ENCODE measurements at regions not wholly inside any gene's neighbourhood (a gene's known extent, or its start where the extent isn't known, plus 50 kb on each side); places are given as distances from the start of the nearest gene placed in this dataset.

DNA sequence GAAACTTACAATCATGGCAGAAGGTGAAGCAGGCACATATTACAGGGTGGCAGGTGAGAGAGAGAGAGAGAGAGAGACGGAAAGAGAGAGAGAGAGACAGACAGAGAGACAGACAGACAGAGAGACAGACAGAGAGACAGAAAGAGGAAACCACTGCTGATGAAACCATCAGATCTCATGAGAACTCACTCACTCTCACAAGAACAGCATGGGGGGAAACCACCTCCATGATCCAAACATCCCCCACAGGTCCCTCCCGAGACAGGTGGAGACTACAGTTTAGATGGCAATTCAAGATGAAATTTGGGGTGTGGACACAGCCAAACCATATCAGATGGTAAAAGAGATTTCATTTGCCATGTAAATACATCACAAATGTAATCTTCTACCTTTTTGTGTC, 708.1 kb downstream of the MRPL39 start:
- Histone ChIP-seq H3K4me2 (ENCODE audit: low read length) (no peak overlapping the region), H3K9me3 (ENCODE audit: low read length) (no peaks in the 10 kb centered on the region), H2AFZ (ENCODE audit: low read depth, low read length) (no peak overlapping the region), H3K79me2 (replicated peaks; ENCODE audit: insufficient read depth, low read length) (no peaks in the 10 kb centered on the region), H3K9me2 (ENCODE audit: insufficient read depth, low read length) (no peaks in the 10 kb centered on the region), H3K27ac (ENCODE audit: low read length) (no peak overlapping the region), H3K4me3 (ENCODE audit: low read length) (no peak overlapping the region), H3K36me3 (ENCODE audit: insufficient read depth, low read length) (no peaks in the 10 kb centered on the region), H3K27me3 (ENCODE audit: insufficient read depth, low read depth, low read length) (no peaks in the 10 kb centered on the region), H3K9ac (ENCODE audit: low read length) (no peak overlapping the region), H4K20me1 (ENCODE audit: insufficient read depth) (no peaks in the 10 kb centered on the region), H3F3A (ENCODE audit: insufficient read depth, low read length, poor library complexity, severe bottlenecking) (no peaks in the 10 kb centered on the region)
- TF ChIP-seq, protein P1, sequence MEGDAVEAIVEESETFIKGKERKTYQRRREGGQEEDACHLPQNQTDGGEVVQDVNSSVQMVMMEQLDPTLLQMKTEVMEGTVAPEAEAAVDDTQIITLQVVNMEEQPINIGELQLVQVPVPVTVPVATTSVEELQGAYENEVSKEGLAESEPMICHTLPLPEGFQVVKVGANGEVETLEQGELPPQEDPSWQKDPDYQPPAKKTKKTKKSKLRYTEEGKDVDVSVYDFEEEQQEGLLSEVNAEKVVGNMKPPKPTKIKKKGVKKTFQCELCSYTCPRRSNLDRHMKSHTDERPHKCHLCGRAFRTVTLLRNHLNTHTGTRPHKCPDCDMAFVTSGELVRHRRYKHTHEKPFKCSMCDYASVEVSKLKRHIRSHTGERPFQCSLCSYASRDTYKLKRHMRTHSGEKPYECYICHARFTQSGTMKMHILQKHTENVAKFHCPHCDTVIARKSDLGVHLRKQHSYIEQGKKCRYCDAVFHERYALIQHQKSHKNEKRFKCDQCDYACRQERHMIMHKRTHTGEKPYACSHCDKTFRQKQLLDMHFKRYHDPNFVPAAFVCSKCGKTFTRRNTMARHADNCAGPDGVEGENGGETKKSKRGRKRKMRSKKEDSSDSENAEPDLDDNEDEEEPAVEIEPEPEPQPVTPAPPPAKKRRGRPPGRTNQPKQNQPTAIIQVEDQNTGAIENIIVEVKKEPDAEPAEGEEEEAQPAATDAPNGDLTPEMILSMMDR (IDR thresholded peaks at IDR 0.05; ENCODE audit: poor library complexity, severe bottlenecking) = no peak
- TF ChIP-seq EZH2 (IDR thresholded peaks at IDR 0.05; ENCODE audit: borderline replicate concordance, insufficient read depth, low read length, poor library complexity, severe bottlenecking) = no peak
- no peak for TF ChIP-seq EP300 (conservative IDR thresholded peaks at IDR 0.05; ENCODE audit: poor library complexity, severe bottlenecking)
- no peak for TF ChIP-seq POLR2AphosphoS5 (IDR thresholded peaks at IDR 0.05)
- TF ChIP-seq RAD21 (conservative IDR thresholded peaks at IDR 0.05) = no peak

DNA sequence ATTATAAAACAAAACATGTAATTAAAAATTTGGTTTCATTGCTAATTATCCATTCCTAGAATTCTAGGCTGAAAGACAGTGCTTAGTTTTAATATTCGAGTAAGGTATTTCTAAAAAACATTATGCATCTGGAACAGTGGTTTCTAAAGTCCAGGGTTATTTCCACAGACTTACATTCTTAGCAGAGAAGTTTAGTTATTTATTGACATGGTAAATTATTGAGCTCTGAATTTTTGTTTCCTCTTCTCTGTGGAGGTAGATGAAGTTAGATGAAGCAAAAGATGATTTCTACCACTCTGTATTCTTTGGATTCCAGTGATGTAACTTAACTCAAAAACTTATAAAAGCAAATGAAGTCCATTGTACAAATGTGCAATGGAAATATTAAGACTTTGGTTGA, 709.4 kb downstream of the MRPL39 start:
- no peak overlapping the region for H2AFZ ChIP-seq (ENCODE audit: low read depth, low read length)
- no peaks in the 10 kb centered on the region for H3K27me3 ChIP-seq (ENCODE audit: insufficient read depth, low read depth, low read length)
- no peak overlapping the region for H3K27ac ChIP-seq (ENCODE audit: low read length)
- no peaks in the 10 kb centered on the region for H3K9me3 ChIP-seq (ENCODE audit: low read length)
- no peaks in the 10 kb centered on the region for H3K9me2 ChIP-seq (ENCODE audit: insufficient read depth, low read length)
- no peak for TF ChIP-seq EP300 (conservative IDR thresholded peaks at IDR 0.05; ENCODE audit: poor library complexity, severe bottlenecking)
- no peak for TF ChIP-seq SMC3 (conservative IDR thresholded peaks at IDR 0.05; ENCODE audit: poor library complexity)
- H3F3A ChIP-seq (ENCODE audit: insufficient read depth, low read length, poor library complexity, severe bottlenecking) = no peaks in the 10 kb centered on the region
- no peak overlapping the region for H3K4me2 ChIP-seq (ENCODE audit: low read length)
- H4K20me1 ChIP-seq (ENCODE audit: insufficient read depth) = no peaks in the 10 kb centered on the region
- no peaks in the 10 kb centered on the region for H3K36me3 ChIP-seq (ENCODE audit: insufficient read depth, low read length)
- H3K79me2 ChIP-seq (replicated peaks; ENCODE audit: insufficient read depth, low read length) = no peaks in the 10 kb centered on the region
- H3K4me3 ChIP-seq (ENCODE audit: low read length) = no peak overlapping the region
- H3K9ac ChIP-seq (ENCODE audit: low read length) = no peak overlapping the region

DNA sequence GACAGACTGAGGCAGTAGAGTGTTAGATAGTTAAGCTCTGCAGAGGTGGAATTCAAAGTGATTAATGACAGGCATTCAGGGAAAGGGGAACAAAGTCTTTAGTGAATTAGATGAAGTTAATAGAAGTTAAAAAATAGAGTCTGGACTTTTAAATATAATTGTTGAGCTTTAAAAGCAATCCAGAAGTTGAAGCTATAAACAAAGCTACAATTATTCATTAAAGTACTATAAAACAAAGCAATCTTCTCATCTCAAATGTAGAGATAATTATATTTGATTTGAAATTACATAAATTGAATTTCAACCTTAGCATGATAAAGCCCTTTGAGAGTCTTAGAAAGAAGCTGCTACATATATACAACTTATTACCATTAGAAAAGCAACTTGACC, 710.6 kb downstream of the MRPL39 start:
- Histone ChIP-seq H3K79me2 (replicated peaks; ENCODE audit: insufficient read depth, low read length) (no peaks in the 10 kb centered on the region), H3K9me3 (ENCODE audit: low read length) (no peaks in the 10 kb centered on the region), H3F3A (ENCODE audit: insufficient read depth, low read length, poor library complexity, severe bottlenecking) (no peaks in the 10 kb centered on the region), H3K9ac (ENCODE audit: low read length) (no peak overlapping the region), H3K27me3 (ENCODE audit: insufficient read depth, low read depth, low read length) (no peaks in the 10 kb centered on the region), H4K20me1 (ENCODE audit: insufficient read depth) (no peaks in the 10 kb centered on the region), H2AFZ (ENCODE audit: low read depth, low read length) (no peak overlapping the region), H3K4me3 (ENCODE audit: low read length) (no peak overlapping the region), H3K27ac (ENCODE audit: low read length) (no peak overlapping the region), H3K4me2 (ENCODE audit: low read length) (no peak overlapping the region), H3K9me2 (ENCODE audit: insufficient read depth, low read length) (no peaks in the 10 kb centered on the region), H3K36me3 (ENCODE audit: insufficient read depth, low read length) (no peaks in the 10 kb centered on the region)
- TF ChIP-seq TAF1 (IDR thresholded peaks at IDR 0.05; ENCODE audit: low read depth) = no peak
- no peak for TF ChIP-seq EP300 (conservative IDR thresholded peaks at IDR 0.05; ENCODE audit: poor library complexity, severe bottlenecking)
- TF ChIP-seq, protein P1 (IDR thresholded peaks at IDR 0.05; ENCODE audit: poor library complexity, severe bottlenecking) = no peak
- no peak for TF ChIP-seq SMC3 (conservative IDR thresholded peaks at IDR 0.05; ENCODE audit: poor library complexity)
- no peak for TF ChIP-seq MXI1 (conservative IDR thresholded peaks at IDR 0.05; ENCODE audit: poor library complexity, severe bottlenecking)
- TF ChIP-seq RAD21 (conservative IDR thresholded peaks at IDR 0.05) = no peak
- no peak for TF ChIP-seq POLR2AphosphoS5 (IDR thresholded peaks at IDR 0.05)
- no peak for TF ChIP-seq EZH2 (IDR thresholded peaks at IDR 0.05; ENCODE audit: borderline replicate concordance, insufficient read depth, low read length, poor library complexity, severe bottlenecking)
- TF ChIP-seq, protein P2, sequence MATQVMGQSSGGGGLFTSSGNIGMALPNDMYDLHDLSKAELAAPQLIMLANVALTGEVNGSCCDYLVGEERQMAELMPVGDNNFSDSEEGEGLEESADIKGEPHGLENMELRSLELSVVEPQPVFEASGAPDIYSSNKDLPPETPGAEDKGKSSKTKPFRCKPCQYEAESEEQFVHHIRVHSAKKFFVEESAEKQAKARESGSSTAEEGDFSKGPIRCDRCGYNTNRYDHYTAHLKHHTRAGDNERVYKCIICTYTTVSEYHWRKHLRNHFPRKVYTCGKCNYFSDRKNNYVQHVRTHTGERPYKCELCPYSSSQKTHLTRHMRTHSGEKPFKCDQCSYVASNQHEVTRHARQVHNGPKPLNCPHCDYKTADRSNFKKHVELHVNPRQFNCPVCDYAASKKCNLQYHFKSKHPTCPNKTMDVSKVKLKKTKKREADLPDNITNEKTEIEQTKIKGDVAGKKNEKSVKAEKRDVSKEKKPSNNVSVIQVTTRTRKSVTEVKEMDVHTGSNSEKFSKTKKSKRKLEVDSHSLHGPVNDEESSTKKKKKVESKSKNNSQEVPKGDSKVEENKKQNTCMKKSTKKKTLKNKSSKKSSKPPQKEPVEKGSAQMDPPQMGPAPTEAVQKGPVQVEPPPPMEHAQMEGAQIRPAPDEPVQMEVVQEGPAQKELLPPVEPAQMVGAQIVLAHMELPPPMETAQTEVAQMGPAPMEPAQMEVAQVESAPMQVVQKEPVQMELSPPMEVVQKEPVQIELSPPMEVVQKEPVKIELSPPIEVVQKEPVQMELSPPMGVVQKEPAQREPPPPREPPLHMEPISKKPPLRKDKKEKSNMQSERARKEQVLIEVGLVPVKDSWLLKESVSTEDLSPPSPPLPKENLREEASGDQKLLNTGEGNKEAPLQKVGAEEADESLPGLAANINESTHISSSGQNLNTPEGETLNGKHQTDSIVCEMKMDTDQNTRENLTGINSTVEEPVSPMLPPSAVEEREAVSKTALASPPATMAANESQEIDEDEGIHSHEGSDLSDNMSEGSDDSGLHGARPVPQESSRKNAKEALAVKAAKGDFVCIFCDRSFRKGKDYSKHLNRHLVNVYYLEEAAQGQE (IDR thresholded peaks at IDR 0.05; ENCODE audit: borderline replicate concordance) = no peak

Data from neural cell (in vitro differentiated cells).